GM18519 (cell line): ENCODE measurements at regions not wholly inside any gene's neighbourhood (a gene's known extent, or its start where the extent isn't known, plus 50 kb on each side); places are given as distances from the start of the nearest gene placed in this dataset.
"Not testable (repeated sequence)": the region's sequence is repeated elsewhere in the genome, so short reads cannot be mapped to it uniquely, and the experiment has no call there.

Experiments
- ATAC-seq: cut with Tn5 transposase; IDR thresholded peaks from one replicate; pipeline ENCODE4 v1.9.1; 2021; ENCODE audit warnings: mild to moderate bottlenecking, moderate library complexity; ENCODE audit not compliant: unreplicated experiment, low FRiP score

GRCh38 chr14:53620890-53621289, 335.7 kb downstream of the BMP4 start:
- ATAC-seq, result no peak

- ATAC-seq, result no peak
Observed at GRCh38 chr14:53620317-53620716, 336.3 kb downstream of the BMP4 start.

- ATAC-seq, result no peak
Observed at GRCh38 chr14:53619691-53620231, 336.9 kb downstream of the BMP4 start.

DNA sequence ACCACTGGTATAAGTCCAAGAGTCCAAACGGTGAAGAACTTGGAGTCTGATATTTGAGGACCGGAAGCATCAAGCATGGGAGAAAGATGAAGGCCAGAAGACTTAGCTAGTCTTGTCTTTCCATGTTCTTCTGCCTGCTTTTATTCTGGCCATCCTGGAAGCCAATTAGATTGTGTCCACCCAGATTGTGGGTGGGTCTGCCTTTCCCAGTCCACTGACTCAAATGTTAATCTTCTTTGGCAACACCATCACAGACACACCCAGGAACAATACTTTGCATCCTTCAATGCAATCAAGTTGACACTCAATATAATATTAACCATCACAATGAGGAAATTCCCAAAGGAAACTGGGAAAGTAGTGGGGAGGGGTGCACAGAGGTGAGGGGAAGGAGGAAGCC, 340.1 kb downstream of the BMP4 start:
- ATAC-seq, result not testable (repeated sequence)

GRCh38 chr14:53615252-53615651, 341.4 kb downstream of the BMP4 start:
- no peak for ATAC-seq

- peak; percentile 95 for ATAC-seq
Observed at GRCh38 chr14:53613404-53614253, 343.0 kb downstream of the BMP4 start.

GRCh38 chr14:53610947-53611346, 345.7 kb downstream of the BMP4 start:
- no peak for ATAC-seq

- no peak for ATAC-seq
Observed at GRCh38 chr14:53609009-53609408, 347.6 kb downstream of the BMP4 start.

DNA sequence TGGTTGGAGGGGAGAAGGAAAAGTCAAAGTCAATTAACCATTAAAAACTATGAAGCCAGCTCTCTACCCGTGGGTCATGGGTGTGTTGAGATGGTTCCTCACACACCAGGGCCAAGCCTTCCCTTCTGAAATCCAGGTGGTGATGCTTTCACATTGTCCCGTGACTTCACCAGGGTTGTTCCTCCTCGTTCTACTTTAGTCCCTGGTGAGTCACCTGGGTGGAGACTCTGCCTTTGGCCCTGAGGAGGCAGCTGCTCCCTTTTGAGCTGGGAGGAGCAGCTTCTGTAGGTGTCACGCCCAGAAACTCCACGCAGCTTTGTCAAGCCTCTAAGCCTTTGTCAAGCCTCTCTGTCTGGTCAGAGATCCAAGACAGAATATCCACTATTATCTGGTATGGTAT, 348.3 kb downstream of the BMP4 start:
- no peak for ATAC-seq

DNA sequence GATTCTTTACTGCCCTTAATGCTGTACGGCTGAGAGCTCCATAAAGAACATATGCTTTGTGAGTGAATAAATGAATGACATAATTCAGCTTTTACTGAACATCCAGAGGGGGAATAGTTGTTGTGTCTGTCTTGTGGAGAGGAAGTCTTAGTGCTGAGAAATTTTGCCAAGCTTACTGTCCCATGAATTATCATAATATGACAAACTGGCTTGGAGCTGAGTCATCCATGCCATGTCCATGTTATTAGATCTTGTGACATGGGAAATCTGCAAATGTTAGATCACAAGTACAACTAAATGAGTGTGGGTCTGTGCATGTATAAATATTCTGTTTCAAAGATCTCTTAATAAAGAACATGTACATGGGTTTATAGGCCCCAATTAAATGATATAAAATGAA, 350.4 kb downstream of the BMP4 start:
- no peak for ATAC-seq

DNA sequence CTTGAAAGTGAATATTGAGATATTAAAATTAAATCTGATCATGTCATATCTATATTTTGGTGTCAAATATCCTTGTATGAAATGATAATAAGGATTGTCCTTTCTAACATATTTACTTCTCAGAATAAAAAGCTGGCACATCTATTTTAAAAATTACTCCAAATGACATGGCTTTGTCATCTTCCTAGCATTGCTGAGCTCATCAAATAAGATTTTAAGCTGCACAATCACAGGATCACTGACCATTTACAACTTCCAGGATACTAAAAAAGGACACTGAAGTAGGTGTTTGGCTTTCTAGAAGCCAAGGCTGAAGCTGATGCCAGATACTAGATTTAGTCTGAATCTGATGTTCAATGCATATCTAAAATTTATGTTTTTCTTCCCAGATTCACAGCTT, 351.1 kb downstream of the BMP4 start:
- no peak for ATAC-seq

GRCh38 chr14:53603994-53604393, 352.6 kb downstream of the BMP4 start:
- no peak for ATAC-seq

DNA sequence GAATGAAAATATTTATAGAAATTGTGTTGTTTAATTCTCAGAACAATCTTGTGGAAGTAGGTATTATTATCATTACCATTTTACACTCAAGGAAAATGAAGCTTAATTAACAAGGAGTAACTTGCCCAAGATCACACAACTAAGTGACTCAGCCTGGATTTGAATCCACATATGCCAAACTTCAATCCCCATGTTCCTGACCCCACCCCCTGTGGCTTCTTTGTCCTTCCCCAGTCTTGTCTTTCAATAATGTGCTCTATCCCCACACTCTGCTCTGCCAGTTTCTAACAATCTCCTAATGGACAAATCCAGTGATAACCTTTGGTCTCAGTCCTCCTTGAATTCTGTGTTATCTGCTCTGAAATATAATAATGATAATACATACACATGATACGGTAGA, 355.2 kb downstream of the BMP4 start:
- no peak for ATAC-seq

- ATAC-seq, result no peak
Observed at GRCh38 chr14:53599221-53599945, 357.2 kb downstream of the BMP4 start.

DNA sequence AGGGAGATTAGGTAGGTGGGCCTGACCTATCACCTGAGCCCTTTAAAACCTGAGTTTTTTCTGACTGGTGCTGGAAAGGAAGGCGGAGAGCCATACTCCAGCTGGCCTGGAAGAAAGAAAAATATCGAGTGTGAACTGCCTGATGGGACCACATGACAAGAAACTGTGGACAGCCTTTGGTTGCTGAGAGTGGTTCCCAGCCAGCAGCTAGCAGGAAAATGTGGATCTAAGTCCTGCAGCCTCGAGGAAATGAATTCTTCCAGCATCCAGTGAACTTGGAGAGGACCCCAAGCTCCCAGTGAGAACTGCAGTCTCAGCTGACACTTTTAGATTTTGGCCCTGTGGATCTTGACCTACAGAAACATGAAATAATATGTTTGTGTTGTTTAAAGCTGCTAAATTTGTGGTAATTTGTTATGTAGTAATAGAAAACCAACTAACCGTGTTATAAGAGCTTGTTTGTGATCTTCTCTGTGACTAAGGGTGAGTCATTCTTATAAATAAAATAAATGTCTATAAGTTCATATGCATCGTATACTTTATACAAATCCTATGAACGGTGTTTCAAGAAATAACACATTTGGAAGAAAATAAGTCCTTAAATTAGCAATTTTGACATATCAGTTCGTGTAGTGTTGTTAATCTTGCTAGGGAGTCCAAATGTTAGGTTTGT, 359.6 kb downstream of the BMP4 start:
- no peak for ATAC-seq

- ATAC-seq, result no peak
Observed at GRCh38 chr14:53591816-53592215, 364.8 kb downstream of the BMP4 start.

GRCh38 chr14:53581504-53581903, 375.1 kb downstream of the BMP4 start:
- no peak for ATAC-seq

GRCh38 chr14:53571641-53572328, 384.8 kb downstream of the BMP4 start:
- ATAC-seq, result no peak

- ATAC-seq, result peak; percentile 91
Observed at GRCh38 chr14:53570411-53571387, 385.9 kb downstream of the BMP4 start.
